Muscle of leg (tissue), 3 donors: ENCODE measurements at regions not wholly inside any gene's neighbourhood (a gene's known extent, or its start where the extent isn't known, plus 50 kb on each side); places are given as distances from the start of the nearest gene placed in this dataset.
"Not testable (repeated sequence)": the region's sequence is repeated elsewhere in the genome, so short reads cannot be mapped to it uniquely, and the experiment has no call there.

ENCODE experiments used
- DNase-seq: peaks from one replicate; pipeline ENCODE4 v3.0.0; 2013
- H3K27ac ChIP-seq: one replicate; pipeline ENCODE4 v1.5.1; 2013; ENCODE audit warnings: mild to moderate bottlenecking, low read length, control low read depth
- H3K27me3 ChIP-seq: one replicate; pipeline ENCODE4 v1.6.1; 2013; ENCODE audit warnings: low read length; ENCODE audit not compliant: control insufficient read depth, insufficient read depth
- H3K36me3 ChIP-seq: one replicate; pipeline ENCODE4 v1.6.1; 2013; ENCODE audit warnings: low read length; ENCODE audit not compliant: control insufficient read depth, insufficient read depth
- H3K4me1 ChIP-seq: one replicate; pipeline ENCODE4 v1.6.1; 2013; ENCODE audit warnings: low read length; ENCODE audit not compliant: control insufficient read depth, insufficient read depth
- H3K4me3 ChIP-seq: one replicate; pipeline ENCODE4 v1.5.1; 2013; ENCODE audit warnings: low read length, control low read depth
- H3K9me3 ChIP-seq: replicated peaks from 2 replicates; pipeline ENCODE4 v1.6.1; 2013; ENCODE audit warnings: low read depth, low read length; ENCODE audit not compliant: control insufficient read depth
- WGBS: methylation state at CpG from one replicate; pipeline ENCODE4 v1.1.5; 2013; ENCODE audit warnings: missing lambda C conversion rate; ENCODE audit not compliant: insufficient coverage; 5-methylcytosine and 5-hydroxymethylcytosine counted together

DNA sequence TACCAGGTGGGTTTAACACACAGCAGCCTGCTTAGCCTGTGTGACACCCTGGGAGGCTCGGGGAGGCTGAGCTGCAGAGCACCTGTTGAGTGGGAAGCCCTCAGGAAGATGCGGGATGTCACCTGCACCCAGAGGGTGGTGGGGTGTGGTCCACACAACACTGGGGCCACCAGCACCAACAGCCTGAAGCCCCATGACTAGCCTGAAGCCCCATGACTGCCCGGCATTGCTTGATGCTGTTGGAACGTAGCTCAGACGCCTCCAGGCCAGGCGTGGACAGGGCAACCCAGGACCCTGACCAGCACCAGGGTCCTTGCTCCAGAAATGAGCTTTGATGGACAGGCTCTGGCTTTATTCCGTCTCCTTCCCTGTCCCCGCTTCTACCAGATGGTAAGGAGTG lies 76.3 kb upstream of the ZNF469 start:
- H3K27me3 ChIP-seq: peaks cover 2% of the 10 kb centered on the region
- no peak overlapping the region for H3K27ac ChIP-seq
- peaks cover 68% of the 10 kb centered on the region for H3K4me1 ChIP-seq
- no peak overlapping the region for H3K4me3 ChIP-seq
- peaks cover 11% of the 10 kb centered on the region for H3K9me3 ChIP-seq
- WGBS: 70% methylated on average over 6 of the region's 8 CpGs
- H3K36me3 ChIP-seq: no peaks in the 10 kb centered on the region
- DNase-seq: no peak

DNA sequence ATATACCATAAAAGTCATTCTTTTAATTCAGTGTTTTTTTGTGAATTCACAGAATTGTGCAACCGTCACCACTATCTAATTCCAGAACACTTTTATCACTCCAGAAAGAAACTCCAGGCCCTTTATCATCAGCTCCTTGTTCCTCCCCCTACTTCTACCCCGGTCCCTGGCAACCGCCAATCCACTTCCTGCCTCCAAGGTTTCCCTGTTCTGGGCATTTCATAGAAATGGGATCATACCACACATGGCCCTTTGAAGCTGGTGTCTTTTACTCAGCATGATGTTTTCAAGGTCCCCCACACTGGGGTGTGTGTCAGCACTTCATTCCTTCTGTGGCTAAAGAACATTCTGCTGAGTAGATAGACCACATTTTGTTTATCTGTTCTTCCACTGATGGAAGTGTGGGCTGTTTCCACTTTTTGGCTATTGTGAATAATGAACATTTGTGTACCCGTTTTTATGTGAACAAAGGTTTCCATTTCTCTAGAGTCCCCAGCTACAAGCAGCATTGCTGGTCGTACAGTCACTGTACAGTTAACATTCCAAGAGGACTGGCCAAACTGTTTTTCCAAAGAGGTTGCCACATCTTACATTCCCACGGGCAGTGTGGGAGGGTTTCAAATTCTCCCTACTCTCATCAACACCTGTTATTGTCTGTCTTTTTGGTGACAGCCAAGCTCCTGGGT lies 75.8 kb upstream of the ZNF469 start:
- Histone ChIP-seq H3K27me3 (no peaks in the 10 kb centered on the region), H3K36me3 (no peaks in the 10 kb centered on the region), H3K9me3 (peaks cover 12% of the 10 kb centered on the region), H3K4me1 (peaks cover 62% of the 10 kb centered on the region), H3K4me3 (no peak overlapping the region), H3K27ac (peak overlapping the region; percentile 23)
- 58% methylated on average over 4 of the region's 6 CpGs for WGBS
- DNase-seq: peak; percentile 83

DNA sequence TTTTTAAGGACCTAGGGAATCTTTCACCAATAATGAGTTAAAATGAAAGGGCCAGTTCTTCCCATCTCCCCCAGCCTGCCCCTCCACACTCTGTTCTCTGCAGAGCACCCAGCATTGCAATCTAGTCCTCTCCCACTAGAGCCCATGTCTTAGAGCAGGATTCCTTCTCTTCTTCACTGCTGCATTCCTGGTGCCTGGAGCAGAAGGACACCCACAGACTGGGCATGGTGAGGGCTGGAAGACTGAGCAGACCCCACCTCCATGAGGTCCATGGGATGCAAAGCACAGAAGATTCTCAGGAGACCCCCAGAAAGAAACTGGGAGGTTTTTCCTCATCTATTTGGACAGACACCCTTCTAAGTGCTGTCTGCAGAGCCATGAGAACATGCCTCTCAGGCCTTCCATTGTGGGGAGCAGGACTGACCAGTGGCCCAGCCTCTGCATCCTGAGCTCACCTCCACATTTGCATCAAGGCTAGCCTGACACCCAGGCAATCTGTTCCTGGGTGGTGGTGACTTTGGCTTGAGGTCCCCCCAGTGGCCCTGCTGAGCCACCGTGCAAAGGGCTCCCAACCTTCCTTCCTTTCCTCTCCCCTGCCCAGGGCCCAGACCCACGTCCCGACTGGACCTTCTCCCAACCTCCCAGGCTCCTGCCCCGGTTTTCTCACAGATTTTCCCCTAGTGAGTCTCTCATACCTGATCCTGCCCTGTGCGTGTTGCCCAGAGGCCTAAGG lies 74.2 kb upstream of the ZNF469 start:
- no peaks in the 10 kb centered on the region for H3K27me3 ChIP-seq
- H3K27ac ChIP-seq: no peak overlapping the region
- H3K9me3 ChIP-seq: peaks cover 6% of the 10 kb centered on the region
- no peak overlapping the region for H3K4me3 ChIP-seq
- no peaks in the 10 kb centered on the region for H3K36me3 ChIP-seq
- 100% methylated on average over 1 of the region's 5 CpGs for WGBS
- no peak for DNase-seq
- peaks cover 47% of the 10 kb centered on the region for H3K4me1 ChIP-seq

DNA sequence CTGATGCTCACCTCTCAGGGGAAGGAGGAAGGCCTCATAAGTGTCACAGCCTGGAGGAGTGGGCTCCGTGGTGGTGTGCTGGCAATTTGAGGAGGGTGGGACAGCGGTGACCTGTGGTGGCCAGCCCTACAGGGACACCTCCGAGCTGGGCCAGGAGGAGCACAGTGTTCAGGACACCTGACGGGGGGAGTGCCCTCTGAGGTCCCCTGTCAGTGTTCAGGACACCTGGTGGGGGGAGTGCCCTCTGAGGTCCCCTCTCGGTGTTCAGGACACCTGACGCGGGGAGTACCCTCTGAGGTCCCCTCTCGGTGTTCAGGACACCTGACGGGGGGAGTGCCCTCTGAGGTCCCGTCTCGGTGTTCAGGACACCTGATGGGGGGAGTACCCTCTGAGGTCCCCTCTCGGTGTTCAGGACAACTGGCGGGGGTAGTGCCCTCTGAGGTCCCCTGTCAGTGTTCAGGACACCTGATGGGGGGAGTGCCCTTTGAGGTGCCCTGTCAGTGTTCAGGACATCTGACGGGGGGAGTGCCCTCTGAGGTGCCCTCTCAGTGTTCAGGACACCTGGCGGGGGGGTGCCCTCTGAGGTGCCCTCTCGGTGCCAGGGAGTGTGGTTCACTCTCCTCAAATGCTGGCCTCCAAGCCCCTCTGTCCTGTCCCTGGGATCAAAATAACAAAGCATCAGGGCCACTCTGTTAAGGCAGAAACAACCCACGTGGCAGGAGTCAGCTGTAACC lies 73.4 kb upstream of the ZNF469 start:
- 87% methylated on average over 17 of the region's 17 CpGs for WGBS
- Histone ChIP-seq H3K36me3 (no peaks in the 10 kb centered on the region), H3K4me3 (no peak overlapping the region), H3K4me1 (peaks cover 40% of the 10 kb centered on the region), H3K27ac (no peak overlapping the region), H3K9me3 (peaks cover 6% of the 10 kb centered on the region), H3K27me3 (no peaks in the 10 kb centered on the region)
- DNase-seq: no peak

DNA sequence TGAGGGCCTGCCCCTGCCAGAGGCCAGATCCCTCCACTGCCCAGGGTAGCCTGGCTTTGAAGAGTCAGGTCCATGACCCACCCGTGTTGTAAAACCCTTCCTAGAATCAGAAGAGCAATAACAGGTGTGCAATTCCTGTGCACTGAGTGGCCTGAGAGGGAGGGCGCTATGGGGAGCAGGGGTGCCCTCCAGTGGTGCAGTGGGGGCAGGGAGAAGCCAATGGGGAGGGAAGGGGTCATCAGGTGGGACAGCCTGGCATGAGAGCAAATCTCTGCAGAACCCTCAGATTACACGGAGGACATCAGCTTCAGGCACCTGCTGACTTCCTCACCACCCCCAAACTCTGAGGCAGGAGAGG lies 72.9 kb upstream of the ZNF469 start:
- Histone ChIP-seq H3K4me3 (no peak overlapping the region), H3K9me3 (peaks cover 6% of the 10 kb centered on the region), H3K36me3 (no peaks in the 10 kb centered on the region), H3K27ac (no peak overlapping the region), H3K4me1 (peaks cover 34% of the 10 kb centered on the region), H3K27me3 (no peaks in the 10 kb centered on the region)
- WGBS: no CpG with 5 or more reads among the region's 3 CpGs
- DNase-seq: no peak

DNA sequence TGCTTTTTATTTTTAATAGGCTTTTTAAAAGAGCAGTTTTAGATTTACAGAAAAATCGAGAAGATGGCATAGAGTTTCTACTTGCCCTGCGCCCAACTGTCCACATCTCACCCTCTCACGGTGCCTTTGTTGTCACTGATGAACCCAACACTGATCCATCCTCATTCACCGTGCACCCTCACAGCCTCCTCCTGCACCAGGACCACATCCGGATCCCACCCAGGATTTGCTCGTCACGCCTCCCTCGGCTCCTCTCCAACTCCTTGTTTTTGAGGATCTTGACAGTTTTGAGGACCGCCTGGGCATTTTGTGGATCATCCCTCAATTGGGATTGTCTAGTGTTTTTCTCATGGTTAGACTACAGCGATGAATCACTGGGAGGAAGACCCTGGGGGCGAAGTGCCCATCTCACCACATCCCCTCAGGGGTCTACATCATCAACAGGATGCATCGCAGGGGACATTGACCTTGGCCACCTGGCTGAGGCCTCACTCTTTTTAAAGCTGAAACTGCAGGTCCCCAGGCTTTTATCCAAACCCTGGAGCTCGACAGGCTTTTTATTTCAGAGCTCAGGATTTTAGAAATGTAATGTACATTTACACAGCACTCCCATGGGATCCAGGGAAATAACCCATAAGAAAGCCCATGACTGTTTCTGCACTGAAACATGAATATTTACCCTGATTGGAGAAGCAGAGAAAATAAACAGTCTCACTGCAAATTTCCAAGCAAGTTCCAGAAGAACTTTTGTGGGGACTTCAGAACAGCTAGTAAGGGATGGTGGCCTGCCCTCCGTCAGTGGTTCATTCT lies 71.8 kb upstream of the ZNF469 start:
- H3K4me3 ChIP-seq: no peak overlapping the region
- no peaks in the 10 kb centered on the region for H3K36me3 ChIP-seq
- H3K4me1 ChIP-seq: peaks cover 32% of the 10 kb centered on the region
- peaks cover 6% of the 10 kb centered on the region for H3K9me3 ChIP-seq
- peak; percentile 72 for DNase-seq
- H3K27ac ChIP-seq: no peak overlapping the region
- H3K27me3 ChIP-seq: no peaks in the 10 kb centered on the region
- WGBS: 78% methylated on average over 10 of the region's 14 CpGs

DNA sequence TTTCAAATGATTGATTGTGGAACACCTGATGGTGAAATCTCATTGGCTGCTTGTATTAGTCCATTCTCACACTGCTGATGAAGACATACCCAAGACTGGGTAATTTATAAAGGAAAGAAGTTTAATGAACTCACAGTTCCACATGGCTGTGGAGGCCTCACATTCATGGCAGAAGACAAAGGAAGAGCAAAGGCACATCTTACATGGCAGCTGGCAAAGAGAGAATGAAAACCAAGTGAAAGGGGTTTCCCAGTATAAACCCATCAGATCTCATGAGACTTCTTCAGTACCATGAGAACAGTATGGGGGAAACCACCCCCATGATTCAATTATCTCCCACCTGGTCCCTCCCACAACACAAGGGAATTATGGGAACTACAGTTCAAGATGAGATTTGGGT lies 70.9 kb upstream of the ZNF469 start:
- H3K4me3 ChIP-seq, H3K27ac ChIP-seq, H3K9me3 ChIP-seq, H3K36me3 ChIP-seq, H3K27me3 ChIP-seq, DNase-seq: not testable (repeated sequence)
- peaks cover 29% of the 10 kb centered on the region for H3K4me1 ChIP-seq

DNA sequence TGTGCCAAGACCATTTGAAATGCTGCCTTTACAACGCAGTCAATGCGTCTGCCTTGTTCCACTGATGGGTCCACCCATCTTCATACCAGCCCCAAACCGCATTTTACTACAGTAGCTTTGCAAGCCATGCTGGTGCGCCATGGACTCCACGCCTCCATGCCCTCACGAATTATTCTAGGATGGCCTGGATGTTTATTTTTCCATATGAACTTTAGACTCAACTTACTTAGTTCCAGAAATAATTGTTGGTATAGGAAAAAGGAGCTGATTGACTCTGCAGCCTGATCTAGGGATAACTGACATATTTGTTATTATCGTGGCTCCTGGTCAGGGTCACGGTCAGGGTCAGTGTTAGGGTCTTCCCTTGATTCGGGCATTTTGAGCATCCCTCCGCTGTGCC lies 70.0 kb upstream of the ZNF469 start:
- 96% methylated on average over 5 of the region's 10 CpGs for WGBS
- Histone ChIP-seq H3K27me3 (no peaks in the 10 kb centered on the region), H3K4me3 (no peak overlapping the region), H3K4me1 (peaks cover 36% of the 10 kb centered on the region), H3K36me3 (no peaks in the 10 kb centered on the region), H3K9me3 (peaks cover 6% of the 10 kb centered on the region), H3K27ac (no peak overlapping the region)
- DNase-seq: no peak

DNA sequence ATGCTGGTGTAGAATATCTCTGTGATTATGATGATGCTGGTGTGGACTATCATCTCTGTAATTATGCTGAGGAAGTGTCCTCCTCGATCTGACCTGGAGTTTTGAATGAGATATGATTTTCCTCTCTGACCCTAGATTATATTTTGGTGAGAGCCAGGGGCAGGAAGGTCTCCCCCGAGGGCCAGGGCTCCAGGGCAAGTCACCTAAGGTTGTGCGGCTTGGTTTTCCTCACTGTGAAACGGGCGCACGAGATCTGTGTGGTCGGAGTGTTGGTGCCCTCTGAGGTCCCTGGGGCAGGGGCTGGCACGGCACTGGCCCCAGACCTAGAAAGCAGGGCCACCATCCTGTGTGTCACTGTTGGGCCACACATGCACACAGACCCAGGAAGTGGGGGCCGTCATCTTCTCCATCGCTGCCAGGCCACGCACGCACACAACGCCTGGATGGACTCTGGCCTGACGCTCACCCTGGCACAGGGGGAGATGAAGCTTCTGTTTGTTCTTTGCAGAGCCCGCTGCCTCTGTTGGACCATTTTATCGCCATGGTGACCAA lies 67.7 kb upstream of the ZNF469 start:
- WGBS: 91% methylated on average over 15 of the region's 16 CpGs
- peaks cover 4% of the 10 kb centered on the region for H3K9me3 ChIP-seq
- no peaks in the 10 kb centered on the region for H3K36me3 ChIP-seq
- DNase-seq: no peak
- peaks cover 2% of the 10 kb centered on the region for H3K27me3 ChIP-seq
- peaks cover 41% of the 10 kb centered on the region for H3K4me1 ChIP-seq
- H3K27ac ChIP-seq: no peak overlapping the region
- no peak overlapping the region for H3K4me3 ChIP-seq
